Fibroblast of the aortic adventitia (primary cell): ENCODE measurements at regions not wholly inside any gene's neighbourhood (a gene's known extent, or its start where the extent isn't known, plus 50 kb on each side); places are given as distances from the start of the nearest gene placed in this dataset.

ENCODE experiments used
- DNase-seq: peaks from one replicate; pipeline ENCODE4 v3.0.0-alpha.2; 2010; ENCODE audit warnings: low read depth
- H3K4me3 ChIP-seq: 2 replicates; pipeline ENCODE4 v1.5.1; 2011; ENCODE audit warnings: low read depth, mild to moderate bottlenecking, control low read depth, low read length, moderate library complexity
- CTCF ChIP-seq: IDR thresholded peaks from 2 replicates; pipeline ENCODE4 v1.5.1; 2011; ENCODE audit warnings: mild to moderate bottlenecking, low read length, control low read depth, inconsistent platforms; ENCODE audit not compliant: insufficient read depth

- no peak overlapping the region for H3K4me3 ChIP-seq
- no peak for TF ChIP-seq CTCF
- DNase-seq = no peak
Observed at GRCh38 chr7:69502358-69502757, 95.9 kb upstream of the AUTS2 start.

GRCh38 chr7:69504733-69505420 is 93.4 kb upstream of the AUTS2 start:
- H3K4me3 ChIP-seq = no peak overlapping the region
- no peak for DNase-seq
- TF ChIP-seq CTCF = no peak

GRCh38 chr7:69508736-69509135 is 89.5 kb upstream of the AUTS2 start:
- TF ChIP-seq CTCF = no peak
- no peak for DNase-seq
- no peak overlapping the region for H3K4me3 ChIP-seq

- no peak for DNase-seq
- TF ChIP-seq CTCF = no peak
Observed at GRCh38 chr7:69510114-69510513, 88.2 kb upstream of the AUTS2 start.

GRCh38 chr7:69515495-69516212 is 82.6 kb upstream of the AUTS2 start:
- no peak for DNase-seq
- H3K4me3 ChIP-seq = no peak overlapping the region
- TF ChIP-seq CTCF = no peak

More at GRCh38 chr7:69510114-69510513, 88.2 kb upstream of the AUTS2 start:
- H3K4me3 ChIP-seq = no peak overlapping the region

- DNase-seq = no peak
- no peak for TF ChIP-seq CTCF
- H3K4me3 ChIP-seq = no peak overlapping the region
Observed at GRCh38 chr7:69516238-69516820, 81.9 kb upstream of the AUTS2 start.
